Effector memory CD4-positive, alpha-beta T cell (primary cell): ENCODE measurements at regions not wholly inside any gene's neighbourhood (a gene's known extent, or its start where the extent isn't known, plus 50 kb on each side); places are given as distances from the start of the nearest gene placed in this dataset.

Experiments
- DNase-seq, 3 donors: peaks; one replicate each; pipeline ENCODE4 v3.0.0-alpha.2; 2020
- H3K27ac ChIP-seq: 2 replicates; pipeline ENCODE4 v1.7.0; 2013; ENCODE audit warnings: mild to moderate bottlenecking, low read length, moderate library complexity; ENCODE audit not compliant: insufficient read depth, poor library complexity, severe bottlenecking
- H3K27me3 ChIP-seq: replicated peaks from 2 replicates; pipeline ENCODE4 v1.7.0; 2013; ENCODE audit warnings: mild to moderate bottlenecking, low read length; ENCODE audit not compliant: insufficient read depth, control insufficient read depth, poor library complexity, severe bottlenecking
- H3K36me3 ChIP-seq: 2 replicates; pipeline ENCODE4 v1.7.0; 2013; ENCODE audit warnings: mild to moderate bottlenecking, low read length, moderate library complexity; ENCODE audit not compliant: control insufficient read depth, insufficient read depth
- H3K4me1 ChIP-seq: 2 replicates; pipeline ENCODE4 v1.7.0; 2013; ENCODE audit warnings: low read length, mild to moderate bottlenecking; ENCODE audit not compliant: control insufficient read depth, insufficient read depth, poor library complexity, severe bottlenecking
- H3K4me3 ChIP-seq: 2 replicates; pipeline ENCODE4 v1.7.0; 2013; ENCODE audit warnings: low read length, low read depth, mild to moderate bottlenecking; ENCODE audit not compliant: insufficient read depth, poor library complexity, severe bottlenecking
- H3K9me3 ChIP-seq: 2 replicates; pipeline ENCODE4 v1.7.0; 2013; ENCODE audit warnings: mild to moderate bottlenecking, low read length, moderate library complexity; ENCODE audit not compliant: control insufficient read depth

GRCh38 chr6:156544046-156544445, 233.1 kb upstream of the ARID1B start:
- no peak for DNase-seq
- no peaks in the 10 kb centered on the region for H3K4me1 ChIP-seq
- no peaks in the 10 kb centered on the region for H3K36me3 ChIP-seq
- H3K4me3 ChIP-seq = no peak overlapping the region
- no peaks in the 10 kb centered on the region for H3K27me3 ChIP-seq
- no peak overlapping the region for H3K27ac ChIP-seq
- H3K9me3 ChIP-seq = no peaks in the 10 kb centered on the region

GRCh38 chr6:156543431-156543830, 233.7 kb upstream of the ARID1B start:
- no peaks in the 10 kb centered on the region for H3K9me3 ChIP-seq
- H3K4me3 ChIP-seq = no peak overlapping the region
- no peak overlapping the region for H3K27ac ChIP-seq
- no peak for DNase-seq
- H3K27me3 ChIP-seq = no peaks in the 10 kb centered on the region
- H3K36me3 ChIP-seq = no peaks in the 10 kb centered on the region
- H3K4me1 ChIP-seq = no peaks in the 10 kb centered on the region

GRCh38 chr6:156538875-156539660, 238.1 kb upstream of the ARID1B start:
- H3K4me3 ChIP-seq = no peak overlapping the region
- H3K27ac ChIP-seq = no peak overlapping the region
- no peaks in the 10 kb centered on the region for H3K4me1 ChIP-seq
- no peaks in the 10 kb centered on the region for H3K9me3 ChIP-seq
- no peaks in the 10 kb centered on the region for H3K36me3 ChIP-seq
- H3K27me3 ChIP-seq = no peaks in the 10 kb centered on the region
- DNase-seq = no peak

GRCh38 chr6:156534594-156534993, 242.6 kb upstream of the ARID1B start:
- DNase-seq = no peak
- no peaks in the 10 kb centered on the region for H3K36me3 ChIP-seq
- H3K4me3 ChIP-seq = no peak overlapping the region
- no peak overlapping the region for H3K27ac ChIP-seq
- H3K4me1 ChIP-seq = no peaks in the 10 kb centered on the region
- no peaks in the 10 kb centered on the region for H3K9me3 ChIP-seq
- no peaks in the 10 kb centered on the region for H3K27me3 ChIP-seq

GRCh38 chr6:156533872-156534524, 243.2 kb upstream of the ARID1B start:
- DNase-seq = no peak
- H3K27ac ChIP-seq = no peak overlapping the region
- H3K36me3 ChIP-seq = no peaks in the 10 kb centered on the region
- H3K9me3 ChIP-seq = no peaks in the 10 kb centered on the region
- H3K4me3 ChIP-seq = no peak overlapping the region
- no peaks in the 10 kb centered on the region for H3K4me1 ChIP-seq
- H3K27me3 ChIP-seq = no peaks in the 10 kb centered on the region

- H3K4me3 ChIP-seq = no peak overlapping the region
- no peak for DNase-seq
- no peaks in the 10 kb centered on the region for H3K9me3 ChIP-seq
- no peak overlapping the region for H3K27ac ChIP-seq
- H3K27me3 ChIP-seq = no peaks in the 10 kb centered on the region
- H3K36me3 ChIP-seq = no peaks in the 10 kb centered on the region
- H3K4me1 ChIP-seq = no peaks in the 10 kb centered on the region
Observed at GRCh38 chr6:156526081-156526480, 251.1 kb upstream of the ARID1B start.

- H3K4me1 ChIP-seq = no peaks in the 10 kb centered on the region
- no peak overlapping the region for H3K27ac ChIP-seq
- no peaks in the 10 kb centered on the region for H3K27me3 ChIP-seq
- no peak overlapping the region for H3K4me3 ChIP-seq
- no peaks in the 10 kb centered on the region for H3K9me3 ChIP-seq
- no peak for DNase-seq
- no peaks in the 10 kb centered on the region for H3K36me3 ChIP-seq
Observed at GRCh38 chr6:156525541-156525940, 251.6 kb upstream of the ARID1B start.

GRCh38 chr6:156519940-156520339, 257.2 kb upstream of the ARID1B start:
- no peak for DNase-seq
- H3K4me1 ChIP-seq = no peaks in the 10 kb centered on the region

GRCh38 chr6:156517088-156517487, 260.1 kb upstream of the ARID1B start:
- no peak for DNase-seq
- Histone ChIP-seq H3K27ac (no peak overlapping the region), H3K4me1 (no peaks in the 10 kb centered on the region), H3K36me3 (no peaks in the 10 kb centered on the region), H3K9me3 (no peaks in the 10 kb centered on the region), H3K4me3 (no peak overlapping the region), H3K27me3 (no peaks in the 10 kb centered on the region)

More at GRCh38 chr6:156519940-156520339, 257.2 kb upstream of the ARID1B start:
- no peaks in the 10 kb centered on the region for H3K27me3 ChIP-seq
- H3K27ac ChIP-seq = no peak overlapping the region
- H3K36me3 ChIP-seq = no peaks in the 10 kb centered on the region
- no peak overlapping the region for H3K4me3 ChIP-seq
- no peaks in the 10 kb centered on the region for H3K9me3 ChIP-seq

GRCh38 chr6:156515242-156515641, 261.9 kb upstream of the ARID1B start:
- Histone ChIP-seq H3K27me3 (no peaks in the 10 kb centered on the region), H3K27ac (no peak overlapping the region), H3K4me1 (no peaks in the 10 kb centered on the region), H3K36me3 (no peaks in the 10 kb centered on the region), H3K9me3 (no peaks in the 10 kb centered on the region), H3K4me3 (no peak overlapping the region)
- DNase-seq = no peak
